Coronary artery (tissue), 2 donors: ENCODE measurements at regions not wholly inside any gene's neighbourhood (a gene's known extent, or its start where the extent isn't known, plus 50 kb on each side); places are given as distances from the start of the nearest gene placed in this dataset.

Experiments used
- DNase-seq: peaks from one replicate; pipeline ENCODE4 v3.0.0-alpha.2; 2017; ENCODE audit warnings: low spot score
- H3K27ac ChIP-seq, 2 donors: fragments of 200-600 bp; sonication (generic); one replicate each; pipeline ENCODE4 v1.5.1; 2016 to 2019
- H3K4me3 ChIP-seq: fragments of 200-600 bp; sonication (generic); 2 replicates; pipeline ENCODE4 v1.5.1; 2016; ENCODE audit warnings: mild to moderate bottlenecking, moderate library complexity
- CTCF ChIP-seq: fragments of 200-600 bp; sonication (generic); IDR thresholded peaks from one replicate; pipeline ENCODE4 v1.5.1; 2019; ENCODE audit warnings: antibody characterized with exemption

GRCh38 chr2:60383401-60384143 is 169.9 kb downstream of the BCL11A start:
- Histone ChIP-seq H3K27ac (no peak overlapping the region), H3K4me3 (no peak overlapping the region)
- no peak for DNase-seq
- no peak for TF ChIP-seq CTCF

- no peak for DNase-seq
- TF ChIP-seq CTCF: no peak
- H3K4me3 ChIP-seq: no peak overlapping the region
- H3K27ac ChIP-seq: no peak overlapping the region
These were observed 173.0 kb downstream of the BCL11A start for GRCh38 chr2:60380411-60380810.

GRCh38 chr2:60379684-60380083 is 173.8 kb downstream of the BCL11A start:
- no peak for TF ChIP-seq CTCF
- no peak overlapping the region for H3K27ac ChIP-seq
- no peak overlapping the region for H3K4me3 ChIP-seq
- no peak for DNase-seq

GRCh38 chr2:60379216-60379615 is 174.2 kb downstream of the BCL11A start:
- Histone ChIP-seq H3K27ac (no peak overlapping the region), H3K4me3 (no peak overlapping the region)
- DNase-seq: no peak
- TF ChIP-seq CTCF: no peak

GRCh38 chr2:60377825-60378224 is 175.6 kb downstream of the BCL11A start:
- no peak for TF ChIP-seq CTCF
- DNase-seq: no peak
- H3K4me3 ChIP-seq: no peak overlapping the region
- H3K27ac ChIP-seq: no peak overlapping the region

GRCh38 chr2:60376252-60376651 is 177.2 kb downstream of the BCL11A start:
- no peak for DNase-seq
- Histone ChIP-seq H3K27ac (no peak overlapping the region), H3K4me3 (no peak overlapping the region)
- no peak for TF ChIP-seq CTCF

GRCh38 chr2:60371681-60372080 is 181.8 kb downstream of the BCL11A start:
- DNase-seq: no peak
- Histone ChIP-seq H3K4me3 (no peak overlapping the region), H3K27ac (no peak overlapping the region)
- no peak for TF ChIP-seq CTCF
